Panc1 (cell line): ENCODE measurements at regions not wholly inside any gene's neighbourhood (a gene's known extent, or its start where the extent isn't known, plus 50 kb on each side); places are given as distances from the start of the nearest gene placed in this dataset.

Experiments used
- ATAC-seq: fragments of 200-7000 bp; cut with Tn5 transposase; 2 replicates; pipeline ENCODE4 v1.9.1; 2020; ENCODE audit warnings: mild to moderate bottlenecking, moderate library complexity
- BruUV-seq: library from RNA; stranded (reverse); fragments of 400-500 nt; replicated peaks from 2 replicates; lab custom pipeline; 2021; lab: Mats Ljungman, UMichigan
- CTCF ChIA-PET: fragments of 300-600 bp; sonication (Branson Sonifier 250); formaldehyde crosslinking; loops from one replicate; lab custom pipeline; 2022; ENCODE audit warnings: antibody characterized with exemption; lab: Charles Lee
- POLR2A ChIA-PET: fragments of 300-600 bp; sonication (Branson Sonifier 250); formaldehyde crosslinking; loops from one replicate; lab custom pipeline; 2022; ENCODE audit warnings: antibody characterized with exemption; lab: Charles Lee
- DNase-seq: peaks from one replicate; pipeline ENCODE4 v3.0.0-alpha.2; 2010; ENCODE audit warnings: low read depth, low spot score
- H3K27ac ChIP-seq: 2 replicates; pipeline ENCODE4 v1.5.1; 2011; ENCODE audit warnings: mild to moderate bottlenecking, low read length, inconsistent platforms
- H3K27me3 ChIP-seq: fragments of 200-500 bp; sonication (Bioruptor generic); 2 replicates; pipeline ENCODE4 v1.6.0; 2014; ENCODE audit warnings: low read length, inconsistent platforms; ENCODE audit not compliant: control insufficient read depth, insufficient read depth
- H3K36me3 ChIP-seq: fragments of 200-500 bp; sonication (Bioruptor generic); 2 replicates; pipeline ENCODE4 v1.5.1; 2014; ENCODE audit warnings: inconsistent platforms, mild to moderate bottlenecking, low read length, moderate library complexity; ENCODE audit not compliant: control insufficient read depth, insufficient read depth
- H3K4me1 ChIP-seq: 2 replicates; pipeline ENCODE4 v1.5.1; 2011; ENCODE audit warnings: inconsistent platforms, mild to moderate bottlenecking, low read length, moderate library complexity; ENCODE audit not compliant: control insufficient read depth, insufficient read depth
- H3K4me3 ChIP-seq, 2 experiments: 2 replicates each; pipeline ENCODE4 v1.5.1; 2011 to 2012; ENCODE audit warnings: low read depth in 2 of 2, low read length in 2 of 2, mild to moderate bottlenecking in 2 of 2, inconsistent platforms in 1 of 2, moderate library complexity in 1 of 2
- H3K9me3 ChIP-seq: fragments of 200-500 bp; sonication (Bioruptor generic); 2 replicates; pipeline ENCODE4 v1.5.1; 2014; ENCODE audit warnings: low read depth, mild to moderate bottlenecking, inconsistent platforms, low read length, moderate library complexity; ENCODE audit not compliant: control insufficient read depth, insufficient read depth
- POLR2AphosphoS5 ChIP-seq: IDR thresholded peaks from 2 replicates; pipeline ENCODE4 v1.6.1; 2012; ENCODE audit warnings: mild to moderate bottlenecking, low read depth, low read length, moderate library complexity
- SIN3A ChIP-seq: IDR thresholded peaks from 2 replicates; pipeline ENCODE4 v1.6.1; 2012; ENCODE audit warnings: low read depth, mild to moderate bottlenecking, low read length, moderate library complexity, borderline replicate concordance; ENCODE audit not compliant: insufficient read depth
- TCF7L2 ChIP-seq: IDR thresholded peaks from 2 replicates; pipeline ENCODE4 v1.6.1; 2011; ENCODE audit warnings: mild to moderate bottlenecking, low read depth, low read length, inconsistent platforms
- in situ Hi-C: cut with HindIII; loops from 2 replicates; pipeline ENCODE4 v1.10.0; 2016; ENCODE audit warnings: low sequenced_read_pairs, low pct_unique_long_range_greater_than_20kb
- intact Hi-C: fragments of 100-400 bp; cut with micrococcal nuclease; formaldehyde crosslinking; loops from one replicate; pipeline ENCODE4 v1.10.0; 2022; ENCODE audit not compliant: unreplicated experiment
- TF ChIP-seq, protein P1 (sequence below), 2 experiments: IDR thresholded peaks; 2 replicates each; pipeline ENCODE4 v1.6.1; 2011 to 2012; ENCODE audit warnings: low read depth in 2 of 2, control low read depth in 1 of 2, low read length in 1 of 2, mild to moderate bottlenecking in 1 of 2, moderate library complexity in 1 of 2; ENCODE audit not compliant: insufficient read depth in 1 of 2
- TF ChIP-seq, protein P2 (sequence below): fragments of 450-650 bp; IDR thresholded peaks from 2 replicates; pipeline ENCODE4 v1.5.1; 2017; ENCODE audit warnings: mild to moderate bottlenecking

DNA sequence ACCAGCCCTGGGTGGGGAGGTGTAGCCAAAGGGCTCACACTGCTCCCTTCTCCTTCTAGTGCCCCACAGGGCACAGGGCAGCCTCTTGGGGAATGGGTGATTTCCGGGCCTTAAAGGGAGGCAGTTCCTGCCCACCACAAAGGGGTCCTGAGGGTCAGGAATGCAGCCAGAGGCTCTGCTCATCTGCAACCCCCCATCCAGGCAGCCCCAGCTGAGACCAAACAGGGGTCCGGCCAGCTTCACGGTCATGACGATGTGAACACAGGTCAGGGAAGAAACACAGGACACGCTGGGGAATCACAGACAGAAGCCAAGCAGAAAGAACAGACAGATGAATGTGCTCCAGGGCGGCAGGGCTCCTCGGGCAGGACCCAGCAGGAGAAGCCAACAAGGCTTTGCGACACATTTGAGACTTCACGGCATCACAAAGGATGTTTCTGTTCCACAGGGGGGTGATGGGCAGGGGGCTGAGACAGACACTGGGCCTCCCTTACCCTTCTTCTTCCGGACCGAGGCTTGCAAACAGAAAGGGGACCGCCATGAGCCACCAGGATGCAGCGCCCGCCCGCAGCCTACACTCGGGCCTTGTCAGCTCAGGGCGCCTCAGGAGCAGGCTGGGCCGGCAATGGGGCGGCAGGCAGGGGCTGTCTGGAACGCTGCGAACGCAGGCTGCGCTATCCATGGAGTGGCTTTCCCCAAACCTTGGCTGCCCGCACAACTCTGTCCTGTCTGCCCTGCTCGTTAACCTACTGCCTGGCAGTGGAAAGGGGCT, 101.9 kb downstream of the CTTN start:
- CTCF ChIA-PET: no interaction called here

DNA sequence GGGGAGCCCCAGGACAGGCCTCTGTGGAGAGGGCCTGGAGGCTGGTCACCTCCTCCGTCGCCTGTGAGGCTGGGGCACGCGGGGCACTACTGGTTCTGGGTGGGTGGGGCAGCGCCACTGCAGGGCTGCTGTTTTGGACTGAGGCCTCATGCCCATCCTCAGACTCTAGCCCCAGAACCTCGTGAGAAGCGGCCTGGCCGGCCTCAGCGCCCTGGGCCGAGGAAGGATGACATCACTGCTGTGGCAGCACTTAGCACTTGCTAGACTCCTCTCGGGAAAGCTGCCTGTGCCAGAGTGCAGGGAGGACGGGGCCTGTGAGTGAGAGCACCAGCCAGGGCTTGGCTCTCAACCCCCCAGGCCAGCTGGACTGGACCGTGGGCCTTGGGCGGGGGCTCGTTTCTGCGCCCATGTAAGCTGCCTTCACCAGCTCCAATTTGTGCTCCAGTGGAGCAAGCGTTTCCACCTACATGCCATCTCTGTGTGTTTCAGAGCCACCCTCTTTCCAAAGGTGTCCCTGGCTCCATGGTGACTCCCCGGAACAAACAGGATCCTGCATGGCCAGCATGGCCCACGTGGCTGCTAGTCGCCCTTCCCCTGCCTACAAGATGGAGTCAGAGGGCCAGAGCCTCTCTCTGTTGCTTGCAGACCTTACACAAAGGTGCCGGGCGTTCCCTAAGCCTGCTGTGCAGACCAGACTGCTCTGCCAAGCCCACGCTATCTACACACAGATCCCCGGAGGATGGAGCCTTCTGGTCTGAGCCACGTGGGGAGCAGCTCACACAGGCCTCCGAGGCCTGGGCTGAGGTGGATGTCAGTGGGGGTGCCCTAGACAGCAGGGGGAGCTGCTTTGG, 102.9 kb downstream of the CTTN start:
- no peaks in the 10 kb centered on the region for H3K9me3 ChIP-seq
- ATAC-seq (no peak; the same call in 1 of the 2 replicates), DNase-seq (no peak)
- in situ Hi-C loops (no loop called here), intact Hi-C loops (no loop called here)
- BruUV-seq: no TSS peak
- H3K4me1 ChIP-seq: no peaks in the 10 kb centered on the region
- no peak for TF ChIP-seq SIN3A
- no peak for TF ChIP-seq POLR2AphosphoS5
- TF ChIP-seq, protein P1, sequence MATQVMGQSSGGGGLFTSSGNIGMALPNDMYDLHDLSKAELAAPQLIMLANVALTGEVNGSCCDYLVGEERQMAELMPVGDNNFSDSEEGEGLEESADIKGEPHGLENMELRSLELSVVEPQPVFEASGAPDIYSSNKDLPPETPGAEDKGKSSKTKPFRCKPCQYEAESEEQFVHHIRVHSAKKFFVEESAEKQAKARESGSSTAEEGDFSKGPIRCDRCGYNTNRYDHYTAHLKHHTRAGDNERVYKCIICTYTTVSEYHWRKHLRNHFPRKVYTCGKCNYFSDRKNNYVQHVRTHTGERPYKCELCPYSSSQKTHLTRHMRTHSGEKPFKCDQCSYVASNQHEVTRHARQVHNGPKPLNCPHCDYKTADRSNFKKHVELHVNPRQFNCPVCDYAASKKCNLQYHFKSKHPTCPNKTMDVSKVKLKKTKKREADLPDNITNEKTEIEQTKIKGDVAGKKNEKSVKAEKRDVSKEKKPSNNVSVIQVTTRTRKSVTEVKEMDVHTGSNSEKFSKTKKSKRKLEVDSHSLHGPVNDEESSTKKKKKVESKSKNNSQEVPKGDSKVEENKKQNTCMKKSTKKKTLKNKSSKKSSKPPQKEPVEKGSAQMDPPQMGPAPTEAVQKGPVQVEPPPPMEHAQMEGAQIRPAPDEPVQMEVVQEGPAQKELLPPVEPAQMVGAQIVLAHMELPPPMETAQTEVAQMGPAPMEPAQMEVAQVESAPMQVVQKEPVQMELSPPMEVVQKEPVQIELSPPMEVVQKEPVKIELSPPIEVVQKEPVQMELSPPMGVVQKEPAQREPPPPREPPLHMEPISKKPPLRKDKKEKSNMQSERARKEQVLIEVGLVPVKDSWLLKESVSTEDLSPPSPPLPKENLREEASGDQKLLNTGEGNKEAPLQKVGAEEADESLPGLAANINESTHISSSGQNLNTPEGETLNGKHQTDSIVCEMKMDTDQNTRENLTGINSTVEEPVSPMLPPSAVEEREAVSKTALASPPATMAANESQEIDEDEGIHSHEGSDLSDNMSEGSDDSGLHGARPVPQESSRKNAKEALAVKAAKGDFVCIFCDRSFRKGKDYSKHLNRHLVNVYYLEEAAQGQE (IDR thresholded peaks at IDR 0.05; ENCODE audit: insufficient read depth in 1 of 2, low read depth in 2 of 2, low read length in 1 of 2): no peak
- TF ChIP-seq TCF7L2: no peak
- TF ChIP-seq, protein P2, sequence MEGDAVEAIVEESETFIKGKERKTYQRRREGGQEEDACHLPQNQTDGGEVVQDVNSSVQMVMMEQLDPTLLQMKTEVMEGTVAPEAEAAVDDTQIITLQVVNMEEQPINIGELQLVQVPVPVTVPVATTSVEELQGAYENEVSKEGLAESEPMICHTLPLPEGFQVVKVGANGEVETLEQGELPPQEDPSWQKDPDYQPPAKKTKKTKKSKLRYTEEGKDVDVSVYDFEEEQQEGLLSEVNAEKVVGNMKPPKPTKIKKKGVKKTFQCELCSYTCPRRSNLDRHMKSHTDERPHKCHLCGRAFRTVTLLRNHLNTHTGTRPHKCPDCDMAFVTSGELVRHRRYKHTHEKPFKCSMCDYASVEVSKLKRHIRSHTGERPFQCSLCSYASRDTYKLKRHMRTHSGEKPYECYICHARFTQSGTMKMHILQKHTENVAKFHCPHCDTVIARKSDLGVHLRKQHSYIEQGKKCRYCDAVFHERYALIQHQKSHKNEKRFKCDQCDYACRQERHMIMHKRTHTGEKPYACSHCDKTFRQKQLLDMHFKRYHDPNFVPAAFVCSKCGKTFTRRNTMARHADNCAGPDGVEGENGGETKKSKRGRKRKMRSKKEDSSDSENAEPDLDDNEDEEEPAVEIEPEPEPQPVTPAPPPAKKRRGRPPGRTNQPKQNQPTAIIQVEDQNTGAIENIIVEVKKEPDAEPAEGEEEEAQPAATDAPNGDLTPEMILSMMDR: no peak
- no peaks in the 10 kb centered on the region for H3K27me3 ChIP-seq
- no peak overlapping the region for H3K27ac ChIP-seq
- POLR2A ChIA-PET: interaction anchor here (0.6 kb wide), 1 partner anchor 8 kb away, joined by 5 read pairs; no protein-coding TSS in a partner anchor
- H3K36me3 ChIP-seq: no peaks in the 10 kb centered on the region
- H3K4me3 ChIP-seq: no peak overlapping the region
- CTCF ChIA-PET: interaction anchor here (1.2 kb wide), 1 partner anchor 48 kb away, joined by 3 read pairs; no protein-coding TSS in a partner anchor

More for the DNA sequence above, 101.9 kb downstream of the CTTN start:
- no TSS peak for BruUV-seq
- TF ChIP-seq, protein P2: no peak
- TF ChIP-seq SIN3A (no peak), TCF7L2 (no peak), POLR2AphosphoS5 (no peak)
- TF ChIP-seq, protein P1 (IDR thresholded peaks at IDR 0.05; ENCODE audit: insufficient read depth in 1 of 2, low read depth in 2 of 2, low read length in 1 of 2): no peak
- Histone ChIP-seq H3K27me3 (no peaks in the 10 kb centered on the region), H3K36me3 (no peaks in the 10 kb centered on the region), H3K9me3 (no peaks in the 10 kb centered on the region), H3K27ac (no peak overlapping the region), H3K4me3 (no peak overlapping the region), H3K4me1 (no peaks in the 10 kb centered on the region)
- ATAC-seq: no peak
- intact Hi-C loops: no loop called here
- in situ Hi-C loops: no loop called here
- POLR2A ChIA-PET: no interaction called here
- DNase-seq: no peak
